ENCODE measurements at regions not wholly inside any gene's neighbourhood (a gene's known extent, or its start where the extent isn't known, plus 50 kb on each side); places are given as distances from the start of the nearest gene placed in this dataset.

GRCh38 chr5:143691945-143692290 is 120.0 kb upstream of the HMHB1 start:
- Histone ChIP-seq H3K27me3 (no peaks in the 10 kb centered on the region), H3K79me2 (ENCODE audit: low read depth) (no peaks in the 10 kb centered on the region), H3K4me3 (no peak overlapping the region), H3F3A (ENCODE audit: low read depth) (no peaks in the 10 kb centered on the region), H3K9me3 (ENCODE audit: low read depth) (no peaks in the 10 kb centered on the region), H3K9ac (no peak overlapping the region), H2AFZ (replicated peaks) (no peak overlapping the region), H4K20me1 (ENCODE audit: low read depth) (no peaks in the 10 kb centered on the region), H3K27ac (no peak overlapping the region), H3K36me3 (no peaks in the 10 kb centered on the region), H3K4me2 (no peak overlapping the region), H3K4me1 (no peaks in the 10 kb centered on the region)
- no peak for TF ChIP-seq EZH2 (IDR thresholded peaks at IDR 0.05)
- no peak for TF ChIP-seq CTCF (IDR thresholded peaks at IDR 0.05)
- TF ChIP-seq EZH2phosphoT487 (IDR thresholded peaks at IDR 0.05) = no peak
- Mint-ChIP-seq H3K27ac (no peak overlapping the region), H3K4me3 (no peak overlapping the region), H3K27me3 (ENCODE audit: insufficient read depth, low read depth) (no peaks in the 10 kb centered on the region), H3K4me1 (no peaks in the 10 kb centered on the region), H3K9me3 (peaks cover 9% of the 10 kb centered on the region), H3K36me3 (no peaks in the 10 kb centered on the region)
- DNase-seq (ENCODE audit: low spot score) = no peak

GRCh38 chr5:143691287-143691944 is 120.5 kb upstream of the HMHB1 start:
- no peak overlapping the region for H3K27ac ChIP-seq
- no peaks in the 10 kb centered on the region for H3K4me1 ChIP-seq
- no peak overlapping the region for H3K4me3 ChIP-seq
- H3K27ac Mint-ChIP-seq = no peak overlapping the region
- no peaks in the 10 kb centered on the region for H3K79me2 ChIP-seq (ENCODE audit: low read depth)
- H3F3A ChIP-seq (ENCODE audit: low read depth) = no peaks in the 10 kb centered on the region
- DNase-seq (ENCODE audit: low spot score) = no peak
- TF ChIP-seq EZH2 (IDR thresholded peaks at IDR 0.05) (no peak), EZH2phosphoT487 (IDR thresholded peaks at IDR 0.05) (no peak), CTCF (IDR thresholded peaks at IDR 0.05) (no peak)
- no peaks in the 10 kb centered on the region for H3K36me3 ChIP-seq
- H3K27me3 Mint-ChIP-seq (ENCODE audit: insufficient read depth, low read depth) = no peaks in the 10 kb centered on the region
- H3K4me1 Mint-ChIP-seq = no peaks in the 10 kb centered on the region
- peaks cover 9% of the 10 kb centered on the region for H3K9me3 Mint-ChIP-seq
- no peaks in the 10 kb centered on the region for H3K27me3 ChIP-seq
- no peak overlapping the region for H2AFZ ChIP-seq (replicated peaks)
- H4K20me1 ChIP-seq (ENCODE audit: low read depth) = no peaks in the 10 kb centered on the region
- H3K9ac ChIP-seq = no peak overlapping the region
- no peaks in the 10 kb centered on the region for H3K9me3 ChIP-seq (ENCODE audit: low read depth)
- no peaks in the 10 kb centered on the region for H3K36me3 Mint-ChIP-seq
- no peak overlapping the region for H3K4me3 Mint-ChIP-seq
- H3K4me2 ChIP-seq = no peak overlapping the region

- H2AFZ ChIP-seq (replicated peaks) = no peak overlapping the region
- no peaks in the 10 kb centered on the region for H3K36me3 ChIP-seq
- no peaks in the 10 kb centered on the region for H3F3A ChIP-seq (ENCODE audit: low read depth)
- no peaks in the 10 kb centered on the region for H3K4me1 Mint-ChIP-seq
- peaks cover 4% of the 10 kb centered on the region for H3K27me3 Mint-ChIP-seq (ENCODE audit: insufficient read depth, low read depth)
- no peaks in the 10 kb centered on the region for H3K36me3 Mint-ChIP-seq
- no peak overlapping the region for H3K27ac ChIP-seq
- no peak overlapping the region for H3K9ac ChIP-seq
- H3K9me3 Mint-ChIP-seq = peaks cover 9% of the 10 kb centered on the region
- H3K27ac Mint-ChIP-seq = no peak overlapping the region
- no peak for DNase-seq (ENCODE audit: low spot score)
- H3K4me3 ChIP-seq = no peak overlapping the region
- no peaks in the 10 kb centered on the region for H3K27me3 ChIP-seq
- no peak overlapping the region for H3K4me3 Mint-ChIP-seq
- H3K4me1 ChIP-seq = no peaks in the 10 kb centered on the region
- TF ChIP-seq CTCF (IDR thresholded peaks at IDR 0.05) (no peak), EZH2 (IDR thresholded peaks at IDR 0.05) (no peak), EZH2phosphoT487 (IDR thresholded peaks at IDR 0.05) (no peak)
- H3K9me3 ChIP-seq (ENCODE audit: low read depth) = no peaks in the 10 kb centered on the region
- no peaks in the 10 kb centered on the region for H4K20me1 ChIP-seq (ENCODE audit: low read depth)
- no peaks in the 10 kb centered on the region for H3K79me2 ChIP-seq (ENCODE audit: low read depth)
- no peak overlapping the region for H3K4me2 ChIP-seq
These were observed 124.4 kb upstream of the HMHB1 start for GRCh38 chr5:143687604-143688003.
